WERI-Rb-1 (cell line): ENCODE measurements at regions not wholly inside any gene's neighbourhood (a gene's known extent, or its start where the extent isn't known, plus 50 kb on each side); places are given as distances from the start of the nearest gene placed in this dataset.

Experiments
- DNase-seq: peaks from one replicate; pipeline ENCODE4 v3.0.0-alpha.2; 2020
- H3K27ac ChIP-seq: fragments of 250-450 bp; sonication (Bioruptor Pico); 2 replicates; pipeline ENCODE4 v1.5.1; 2020; ENCODE audit warnings: mild to moderate bottlenecking, moderate library complexity
- H3K27me3 ChIP-seq: fragments of 250-450 bp; sonication (Bioruptor Pico); 2 replicates; pipeline ENCODE4 v1.5.1; 2021; ENCODE audit warnings: mild to moderate bottlenecking, low read depth, moderate library complexity; ENCODE audit not compliant: insufficient read depth, severe bottlenecking
- H3K36me3 ChIP-seq: fragments of 250-450 bp; sonication (Bioruptor Pico); 2 replicates; pipeline ENCODE4 v1.5.1; 2020; ENCODE audit warnings: mild to moderate bottlenecking, moderate library complexity
- H3K4me3 ChIP-seq: 2 replicates; pipeline ENCODE4 v1.5.1; 2011; ENCODE audit warnings: low read depth, mild to moderate bottlenecking, control low read depth, low read length
- H3K9me3 ChIP-seq: fragments of 250-450 bp; sonication (Bioruptor Pico); 2 replicates; pipeline ENCODE4 v1.5.1; 2021; ENCODE audit warnings: mild to moderate bottlenecking, moderate library complexity; ENCODE audit not compliant: severe bottlenecking
- CTCF ChIP-seq: IDR thresholded peaks from 2 replicates; pipeline ENCODE4 v1.5.1; 2011; ENCODE audit warnings: low read depth, mild to moderate bottlenecking, control low read depth, inconsistent platforms, low read length

GRCh38 chr10:78164702-78165101, 131.0 kb downstream of the RPS24 start:
- Histone ChIP-seq H3K9me3 (no peaks in the 10 kb centered on the region), H3K27me3 (no peaks in the 10 kb centered on the region), H3K27ac (no peak overlapping the region), H3K36me3 (no peaks in the 10 kb centered on the region), H3K4me3 (no peak overlapping the region)
- TF ChIP-seq CTCF = no peak
- no peak for DNase-seq

DNA sequence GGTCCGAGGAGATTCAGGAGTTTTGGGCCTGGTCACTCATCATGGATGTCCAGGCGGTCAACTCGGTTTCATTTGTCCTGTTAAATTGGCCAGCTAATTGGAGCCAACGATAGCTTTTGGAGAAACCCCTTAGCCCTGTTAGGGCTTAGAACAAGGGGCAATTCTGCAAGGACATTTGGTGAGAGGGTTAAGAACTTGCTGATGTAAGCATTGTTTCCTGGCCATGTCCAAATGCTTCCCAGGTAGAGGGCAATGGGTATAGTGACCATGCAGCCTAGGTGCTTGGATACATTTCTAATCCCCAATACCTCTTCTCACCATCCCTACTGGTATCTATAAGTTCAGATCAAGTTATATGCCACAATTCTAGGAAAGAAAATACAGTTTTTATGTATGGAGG, 131.5 kb downstream of the RPS24 start:
- no peak for DNase-seq
- H3K4me3 ChIP-seq = no peak overlapping the region
- H3K27ac ChIP-seq = no peak overlapping the region
- no peaks in the 10 kb centered on the region for H3K27me3 ChIP-seq
- no peaks in the 10 kb centered on the region for H3K9me3 ChIP-seq
- no peaks in the 10 kb centered on the region for H3K36me3 ChIP-seq
- TF ChIP-seq CTCF = no peak

DNA sequence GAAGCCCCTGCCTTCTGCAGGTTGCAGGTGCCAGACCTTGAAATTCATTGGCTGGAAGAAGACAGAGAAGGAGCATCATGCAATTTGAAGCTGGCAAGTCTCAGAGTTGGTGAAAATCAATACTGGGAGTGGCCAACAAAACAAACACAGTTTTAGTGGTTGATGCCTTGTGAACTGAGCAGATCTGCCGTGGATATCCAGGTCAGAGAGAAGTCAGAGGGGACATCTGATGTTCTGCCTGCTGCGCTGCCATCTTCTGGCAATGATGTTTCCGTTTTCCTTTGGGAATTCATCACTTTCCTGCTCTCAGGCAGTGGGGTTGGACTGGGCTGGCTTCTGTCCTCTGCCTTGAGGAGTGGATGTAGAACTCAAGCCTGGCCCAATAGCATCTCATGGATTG, 132.0 kb downstream of the RPS24 start:
- peak; percentile 70 for DNase-seq
- Histone ChIP-seq H3K27me3 (no peaks in the 10 kb centered on the region), H3K27ac (no peak overlapping the region), H3K4me3 (no peak overlapping the region), H3K9me3 (no peaks in the 10 kb centered on the region), H3K36me3 (no peaks in the 10 kb centered on the region)
- TF ChIP-seq CTCF = peak; percentile 83

DNA sequence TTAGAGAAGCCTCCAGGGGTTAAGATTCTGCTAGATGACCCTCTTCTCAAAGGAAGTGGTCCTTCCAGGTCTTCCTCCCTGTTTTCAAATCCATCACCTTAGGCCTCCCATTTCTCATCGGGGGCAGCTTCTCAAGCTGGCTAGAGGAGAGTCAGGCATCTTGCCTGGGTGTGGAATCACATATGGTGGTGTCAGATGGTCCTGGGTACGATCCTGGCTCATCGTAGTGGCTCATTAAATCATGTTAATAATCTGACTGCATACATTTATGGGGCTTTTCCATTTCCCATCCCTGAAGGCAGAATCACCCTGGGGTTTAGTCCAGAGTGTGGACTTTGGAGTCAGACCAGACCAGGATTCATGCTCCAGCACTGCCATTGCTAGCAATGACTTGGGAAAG, 132.6 kb downstream of the RPS24 start:
- DNase-seq = no peak
- no peaks in the 10 kb centered on the region for H3K27me3 ChIP-seq
- H3K27ac ChIP-seq = no peak overlapping the region
- H3K36me3 ChIP-seq = no peaks in the 10 kb centered on the region
- H3K9me3 ChIP-seq = no peaks in the 10 kb centered on the region
- no peak overlapping the region for H3K4me3 ChIP-seq
- TF ChIP-seq CTCF = no peak

- no peaks in the 10 kb centered on the region for H3K36me3 ChIP-seq
- H3K4me3 ChIP-seq = no peak overlapping the region
- no peaks in the 10 kb centered on the region for H3K27me3 ChIP-seq
- no peak overlapping the region for H3K27ac ChIP-seq
- no peak for TF ChIP-seq CTCF
- no peaks in the 10 kb centered on the region for H3K9me3 ChIP-seq
- no peak for DNase-seq
Observed at GRCh38 chr10:78169214-78169613, 135.6 kb downstream of the RPS24 start.

- no peaks in the 10 kb centered on the region for H3K9me3 ChIP-seq
- no peaks in the 10 kb centered on the region for H3K27me3 ChIP-seq
- no peak for DNase-seq
- H3K4me3 ChIP-seq = no peak overlapping the region
- H3K27ac ChIP-seq = no peak overlapping the region
- TF ChIP-seq CTCF = no peak
- no peaks in the 10 kb centered on the region for H3K36me3 ChIP-seq
Observed at GRCh38 chr10:78170026-78170475, 136.4 kb downstream of the RPS24 start.
